ENCODE measurements at regions not wholly inside any gene's neighbourhood (a gene's known extent, or its start where the extent isn't known, plus 50 kb on each side); places are given as distances from the start of the nearest gene placed in this dataset.

DNA sequence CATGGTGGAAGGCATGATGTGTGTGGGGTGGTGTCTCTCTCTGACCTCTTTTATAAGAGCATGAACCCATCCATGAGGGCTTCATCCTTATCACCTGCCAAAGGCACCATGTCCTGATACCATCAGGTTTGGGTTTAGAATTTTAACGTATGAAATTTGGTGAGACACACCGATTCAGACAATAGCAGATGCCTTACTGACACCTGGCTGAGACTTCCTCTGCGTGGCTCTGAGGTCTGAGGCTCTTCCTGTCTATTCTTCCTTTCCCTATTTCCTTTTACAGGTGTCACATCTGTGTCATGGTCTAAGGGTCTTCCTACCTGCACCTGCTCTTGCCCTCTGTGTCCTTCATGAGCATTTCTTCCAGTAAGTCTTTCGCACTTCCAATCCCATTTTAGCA is 320.7 kb upstream of the CLNK start:
- TF ChIP-seq SP2 (tag by site-specific recombination; IDR thresholded peaks at IDR 0.05) (no peak), ZNF121 (tag by site-specific recombination; IDR thresholded peaks at IDR 0.05) (no peak), ZNF239 (tag by site-specific recombination; IDR thresholded peaks at IDR 0.05) (no peak), ZNF311 (tag by site-specific recombination; IDR thresholded peaks at IDR 0.05; ENCODE audit: borderline replicate concordance) (no peak), MYNN (tag by site-specific recombination; IDR thresholded peaks at IDR 0.05; ENCODE audit: borderline replicate concordance) (no peak), ZFP41 (tag by site-specific recombination; IDR thresholded peaks at IDR 0.05; ENCODE audit: borderline replicate concordance) (no peak), ZNF510 (tag by site-specific recombination; IDR thresholded peaks at IDR 0.05; ENCODE audit: insufficient replicate concordance) (no peak), EGR2 (tag by site-specific recombination; IDR thresholded peaks at IDR 0.05; ENCODE audit: low read depth) (no peak), ZNF707 (tag by site-specific recombination; IDR thresholded peaks at IDR 0.05) (no peak), ZNF660 (tag by site-specific recombination; IDR thresholded peaks at IDR 0.05) (no peak)
- TF ChIP-seq, protein P1, sequence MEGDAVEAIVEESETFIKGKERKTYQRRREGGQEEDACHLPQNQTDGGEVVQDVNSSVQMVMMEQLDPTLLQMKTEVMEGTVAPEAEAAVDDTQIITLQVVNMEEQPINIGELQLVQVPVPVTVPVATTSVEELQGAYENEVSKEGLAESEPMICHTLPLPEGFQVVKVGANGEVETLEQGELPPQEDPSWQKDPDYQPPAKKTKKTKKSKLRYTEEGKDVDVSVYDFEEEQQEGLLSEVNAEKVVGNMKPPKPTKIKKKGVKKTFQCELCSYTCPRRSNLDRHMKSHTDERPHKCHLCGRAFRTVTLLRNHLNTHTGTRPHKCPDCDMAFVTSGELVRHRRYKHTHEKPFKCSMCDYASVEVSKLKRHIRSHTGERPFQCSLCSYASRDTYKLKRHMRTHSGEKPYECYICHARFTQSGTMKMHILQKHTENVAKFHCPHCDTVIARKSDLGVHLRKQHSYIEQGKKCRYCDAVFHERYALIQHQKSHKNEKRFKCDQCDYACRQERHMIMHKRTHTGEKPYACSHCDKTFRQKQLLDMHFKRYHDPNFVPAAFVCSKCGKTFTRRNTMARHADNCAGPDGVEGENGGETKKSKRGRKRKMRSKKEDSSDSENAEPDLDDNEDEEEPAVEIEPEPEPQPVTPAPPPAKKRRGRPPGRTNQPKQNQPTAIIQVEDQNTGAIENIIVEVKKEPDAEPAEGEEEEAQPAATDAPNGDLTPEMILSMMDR (tag by site-specific recombination; IDR thresholded peaks at IDR 0.05) = no peak
- TF ChIP-seq, protein P2, sequence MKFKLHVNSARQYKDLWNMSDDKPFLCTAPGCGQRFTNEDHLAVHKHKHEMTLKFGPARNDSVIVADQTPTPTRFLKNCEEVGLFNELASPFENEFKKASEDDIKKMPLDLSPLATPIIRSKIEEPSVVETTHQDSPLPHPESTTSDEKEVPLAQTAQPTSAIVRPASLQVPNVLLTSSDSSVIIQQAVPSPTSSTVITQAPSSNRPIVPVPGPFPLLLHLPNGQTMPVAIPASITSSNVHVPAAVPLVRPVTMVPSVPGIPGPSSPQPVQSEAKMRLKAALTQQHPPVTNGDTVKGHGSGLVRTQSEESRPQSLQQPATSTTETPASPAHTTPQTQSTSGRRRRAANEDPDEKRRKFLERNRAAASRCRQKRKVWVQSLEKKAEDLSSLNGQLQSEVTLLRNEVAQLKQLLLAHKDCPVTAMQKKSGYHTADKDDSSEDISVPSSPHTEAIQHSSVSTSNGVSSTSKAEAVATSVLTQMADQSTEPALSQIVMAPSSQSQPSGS (tag by site-specific recombination; IDR thresholded peaks at IDR 0.05; ENCODE audit: low read depth) = no peak
- TF ChIP-seq, protein P3, sequence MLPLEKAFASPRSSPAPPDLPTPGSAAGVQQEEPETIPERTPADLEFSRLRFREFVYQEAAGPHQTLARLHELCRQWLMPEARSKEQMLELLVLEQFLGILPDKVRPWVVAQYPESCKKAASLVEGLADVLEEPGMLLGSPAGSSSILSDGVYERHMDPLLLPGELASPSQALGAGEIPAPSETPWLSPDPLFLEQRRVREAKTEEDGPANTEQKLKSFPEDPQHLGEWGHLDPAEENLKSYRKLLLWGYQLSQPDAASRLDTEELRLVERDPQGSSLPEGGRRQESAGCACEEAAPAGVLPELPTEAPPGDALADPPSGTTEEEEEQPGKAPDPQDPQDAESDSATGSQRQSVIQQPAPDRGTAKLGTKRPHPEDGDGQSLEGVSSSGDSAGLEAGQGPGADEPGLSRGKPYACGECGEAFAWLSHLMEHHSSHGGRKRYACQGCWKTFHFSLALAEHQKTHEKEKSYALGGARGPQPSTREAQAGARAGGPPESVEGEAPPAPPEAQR (tag by site-specific recombination; IDR thresholded peaks at IDR 0.05) = no peak
- TF ChIP-seq, protein P4, sequence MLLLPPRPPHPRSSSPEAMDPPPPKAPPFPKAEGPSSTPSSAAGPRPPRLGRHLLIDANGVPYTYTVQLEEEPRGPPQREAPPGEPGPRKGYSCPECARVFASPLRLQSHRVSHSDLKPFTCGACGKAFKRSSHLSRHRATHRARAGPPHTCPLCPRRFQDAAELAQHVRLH (tag by site-specific recombination; IDR thresholded peaks at IDR 0.05) = no peak
